CD8-positive, alpha-beta memory T cell (primary cell): ENCODE measurements at regions not wholly inside any gene's neighbourhood (a gene's known extent, or its start where the extent isn't known, plus 50 kb on each side); places are given as distances from the start of the nearest gene placed in this dataset.

Source experiments
- CTCF ChIA-PET: fragments of 350-600 bp; sonication (Branson Sonifier 250); formaldehyde crosslinking; loops from one replicate; lab custom pipeline; 2021; ENCODE audit warnings: antibody characterized with exemption; lab: Charles Lee
- POLR2A ChIA-PET: fragments of 350-600 bp; sonication (Branson Sonifier 250); formaldehyde crosslinking; loops from one replicate; lab custom pipeline; 2021; ENCODE audit warnings: antibody characterized with exemption; lab: Charles Lee
- DNase-seq, 5 donors: peaks; one replicate each; pipeline versions ENCODE4 v3.0.0 to v3.0.0-alpha.2; 2020 to 2022; ENCODE audit warnings: mixed read lengths in 1 of 5
- H3K27ac ChIP-seq: one replicate; pipeline ENCODE4 v1.7.0; 2013; ENCODE audit warnings: low read depth, mild to moderate bottlenecking, low read length, moderate library complexity
- H3K27me3 ChIP-seq: 2 replicates; pipeline ENCODE4 v1.7.0; 2013; ENCODE audit warnings: low read length, mild to moderate bottlenecking; ENCODE audit not compliant: insufficient read depth, poor library complexity, severe bottlenecking
- H3K36me3 ChIP-seq: 2 replicates; pipeline ENCODE4 v1.7.0; 2013; ENCODE audit warnings: mild to moderate bottlenecking, low read length, moderate library complexity; ENCODE audit not compliant: insufficient read depth
- H3K4me1 ChIP-seq: 2 replicates; pipeline ENCODE4 v1.7.0; 2013; ENCODE audit warnings: mild to moderate bottlenecking, low read length, moderate library complexity; ENCODE audit not compliant: insufficient read depth
- H3K4me3 ChIP-seq: 2 replicates; pipeline ENCODE4 v1.7.0; 2013; ENCODE audit warnings: mild to moderate bottlenecking, low read length
- H3K9me3 ChIP-seq: 2 replicates; pipeline ENCODE4 v1.7.0; 2013; ENCODE audit warnings: mild to moderate bottlenecking, low read length
- H3K27ac Mint-ChIP-seq, 8 donors: one replicate each; pipeline ENCODE4 v1.8.0; 2020 to 2021; ENCODE audit warnings: mixed read lengths in 8 of 8, mild to moderate bottlenecking in 6 of 8, inconsistent platforms in 3 of 8, moderate library complexity in 3 of 8
- H3K27me3 Mint-ChIP-seq, 2 donors: one replicate each; pipeline ENCODE4 v1.8.0; 2020 to 2021; ENCODE audit warnings: mixed read lengths in 2 of 2, mild to moderate bottlenecking in 1 of 2, moderate library complexity in 1 of 2
- H3K36me3 Mint-ChIP-seq, 3 donors: one replicate each; pipeline ENCODE4 v1.8.0; 2020 to 2021; ENCODE audit warnings: mixed read lengths in 3 of 3, inconsistent platforms in 1 of 3, mild to moderate bottlenecking in 1 of 3
- H3K4me1 Mint-ChIP-seq, 3 donors: one replicate each; pipeline ENCODE4 v1.8.0; 2020 to 2021; ENCODE audit warnings: mixed read lengths in 3 of 3, inconsistent platforms in 1 of 3, mild to moderate bottlenecking in 1 of 3
- H3K4me3 Mint-ChIP-seq, 7 donors: one replicate each; pipeline ENCODE4 v1.8.0; 2020 to 2021; ENCODE audit warnings: mixed read lengths in 7 of 7, mild to moderate bottlenecking in 6 of 7, moderate library complexity in 4 of 7, inconsistent platforms in 2 of 7
- H3K9me3 Mint-ChIP-seq, 5 donors: one replicate each; pipeline ENCODE4 v1.8.0; 2020 to 2022; ENCODE audit warnings: mixed read lengths in 5 of 5, mild to moderate bottlenecking in 3 of 5, moderate library complexity in 2 of 5, inconsistent platforms in 1 of 5

DNA sequence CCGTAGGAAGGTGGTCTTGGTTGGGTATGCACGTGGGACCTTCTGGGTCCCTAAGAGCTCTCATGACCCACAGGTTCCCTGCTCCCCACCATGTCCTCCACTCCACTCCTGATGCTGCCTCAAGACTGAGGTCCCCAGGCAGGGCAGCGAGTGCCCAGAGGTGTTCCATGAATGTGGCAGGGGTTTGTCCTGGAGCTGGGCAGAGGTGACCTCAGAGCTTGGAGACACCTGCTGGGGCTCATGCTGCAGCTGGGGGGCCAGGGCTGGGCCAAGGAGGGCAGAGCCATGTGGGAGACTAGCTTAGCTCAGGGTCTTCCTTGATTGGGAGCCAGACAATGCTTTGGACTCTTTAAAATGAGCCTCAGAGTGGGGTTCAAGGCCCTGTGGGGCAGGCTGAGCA lies 74.0 kb upstream of the PITX1 start:
- Mint-ChIP-seq H3K36me3 (no peaks in the 10 kb centered on the region), H3K4me3 (no peak overlapping the region), H3K27ac (no peak overlapping the region), H3K27me3 (peaks cover 9 to 13% of the 10 kb centered on the region in 2 donors), H3K4me1 (no peaks in the 10 kb centered on the region), H3K9me3 (no peaks in the 10 kb centered on the region)
- Histone ChIP-seq H3K4me3 (no peak overlapping the region), H3K9me3 (no peaks in the 10 kb centered on the region), H3K4me1 (no peaks in the 10 kb centered on the region), H3K27ac (no peak overlapping the region), H3K27me3 (no peaks in the 10 kb centered on the region), H3K36me3 (no peaks in the 10 kb centered on the region)
- POLR2A ChIA-PET, result no interaction called here
- CTCF ChIA-PET, result no interaction called here
- DNase-seq, result no peak

DNA sequence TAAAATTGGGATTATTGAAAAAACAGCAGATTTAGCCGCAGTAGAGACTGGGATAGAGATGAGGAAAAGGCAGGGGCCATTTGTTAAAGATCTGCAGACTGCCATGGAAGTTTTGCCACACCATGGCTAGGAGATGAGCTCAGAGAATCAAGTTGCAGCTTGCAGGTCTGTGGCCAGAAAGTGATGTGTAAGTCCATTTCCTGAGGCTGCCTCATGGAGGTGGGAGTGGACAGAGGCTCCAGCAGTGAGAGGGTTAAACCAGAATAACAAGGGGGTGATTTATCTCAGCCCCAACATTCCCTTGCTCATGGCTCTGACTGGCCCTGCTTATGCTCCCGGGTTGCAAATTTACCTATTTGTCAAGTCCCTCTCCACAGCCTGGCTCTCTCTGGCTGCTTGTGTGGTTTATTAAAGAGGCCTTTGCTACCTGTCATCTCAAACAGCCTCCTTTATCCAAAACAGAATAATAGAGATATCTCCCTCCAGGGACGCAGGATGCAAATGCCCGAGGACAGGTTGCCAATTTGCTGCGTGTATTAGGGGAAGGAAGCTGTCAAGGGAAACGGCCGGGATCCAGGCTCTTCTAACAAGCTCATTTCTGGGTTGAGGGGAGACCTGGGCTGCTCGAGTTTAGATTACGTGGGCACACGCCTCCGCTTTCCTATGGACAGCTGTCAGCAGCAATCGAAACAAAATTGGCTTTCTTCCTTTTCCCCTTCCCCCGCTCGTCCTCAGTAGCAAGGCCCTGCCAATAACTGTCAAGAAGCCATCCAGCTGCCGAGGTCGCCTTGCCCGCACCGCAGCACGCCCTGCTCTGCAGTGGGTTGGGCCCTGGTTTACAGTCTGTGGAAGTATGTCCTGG lies 72.8 kb upstream of the PITX1 start:
- ChIA-PET CTCF (no interaction called here), POLR2A (no interaction called here)
- Mint-ChIP-seq H3K4me3 (no peak overlapping the region), H3K9me3 (no peaks in the 10 kb centered on the region), H3K27ac (peak overlapping the region in 1 of 8 donors; percentile 64), H3K27me3 (peaks cover 7 to 10% of the 10 kb centered on the region in 2 donors), H3K36me3 (no peaks in the 10 kb centered on the region), H3K4me1 (no peaks in the 10 kb centered on the region)
- Histone ChIP-seq H3K4me3 (no peak overlapping the region), H3K27me3 (no peaks in the 10 kb centered on the region), H3K4me1 (no peaks in the 10 kb centered on the region), H3K9me3 (no peaks in the 10 kb centered on the region), H3K27ac (no peak overlapping the region), H3K36me3 (no peaks in the 10 kb centered on the region)
- no peak for DNase-seq

DNA sequence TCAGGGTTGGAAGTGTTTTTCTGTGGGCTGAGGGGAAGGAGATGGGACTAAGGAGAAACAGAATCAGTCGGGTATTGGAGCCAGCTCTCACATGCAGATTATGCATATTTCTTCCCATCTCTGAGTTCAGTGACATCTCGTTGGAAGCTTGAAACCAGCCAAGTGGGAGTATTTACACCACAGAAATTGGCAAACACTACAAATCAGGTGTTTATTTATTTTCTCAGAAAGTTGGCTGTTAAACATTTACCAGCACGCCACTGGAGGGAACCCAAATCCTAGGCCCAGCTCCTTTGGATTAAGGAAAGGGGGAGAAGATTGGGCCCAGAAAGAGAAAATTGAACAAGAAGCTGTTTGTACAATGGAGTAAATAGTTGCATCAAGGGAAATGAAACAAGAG lies 72.1 kb upstream of the PITX1 start:
- H3K9me3 ChIP-seq, result no peaks in the 10 kb centered on the region
- Mint-ChIP-seq H3K9me3 (no peaks in the 10 kb centered on the region), H3K4me1 (no peaks in the 10 kb centered on the region), H3K27me3 (peaks cover 7 to 10% of the 10 kb centered on the region in 2 donors), H3K4me3 (peak overlapping the region in 1 of 7 donors; percentile 65), H3K27ac (peak overlapping the region in 1 of 8 donors; percentile 64), H3K36me3 (no peaks in the 10 kb centered on the region)
- H3K4me3 ChIP-seq, result no peak overlapping the region
- H3K27me3 ChIP-seq, result no peaks in the 10 kb centered on the region
- no peaks in the 10 kb centered on the region for H3K4me1 ChIP-seq
- DNase-seq, result no peak
- POLR2A ChIA-PET, result no interaction called here
- CTCF ChIA-PET, result no interaction called here
- H3K27ac ChIP-seq, result no peak overlapping the region
- no peaks in the 10 kb centered on the region for H3K36me3 ChIP-seq

DNA sequence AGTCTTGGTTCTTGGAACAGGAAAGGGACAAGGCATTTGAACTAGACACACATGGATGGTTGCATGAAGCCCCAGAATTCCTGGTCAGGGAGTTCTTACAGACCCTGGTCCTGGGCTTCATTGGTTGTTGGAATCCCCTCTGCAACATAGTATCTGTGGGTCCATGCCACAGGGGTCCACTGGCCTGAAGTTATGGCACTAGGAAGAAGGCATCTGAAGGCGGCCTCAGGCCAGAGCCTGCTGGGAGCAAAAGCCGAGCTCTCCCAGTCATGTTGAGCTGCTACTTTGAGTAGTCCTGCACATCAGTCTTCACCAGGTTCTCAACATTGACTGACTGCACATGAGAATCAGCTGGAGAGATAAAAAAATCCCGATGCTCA lies 71.1 kb upstream of the PITX1 start:
- Mint-ChIP-seq H3K4me1 (no peaks in the 10 kb centered on the region), H3K36me3 (no peaks in the 10 kb centered on the region), H3K27ac (no peak overlapping the region), H3K4me3 (no peak overlapping the region), H3K9me3 (no peaks in the 10 kb centered on the region), H3K27me3 (peaks cover 7 to 10% of the 10 kb centered on the region in 2 donors)
- H3K36me3 ChIP-seq, result no peaks in the 10 kb centered on the region
- no peaks in the 10 kb centered on the region for H3K4me1 ChIP-seq
- ChIA-PET CTCF (no interaction called here), POLR2A (no interaction called here)
- H3K4me3 ChIP-seq, result no peak overlapping the region
- no peaks in the 10 kb centered on the region for H3K9me3 ChIP-seq
- H3K27me3 ChIP-seq, result no peaks in the 10 kb centered on the region
- DNase-seq, result no peak
- no peak overlapping the region for H3K27ac ChIP-seq

DNA sequence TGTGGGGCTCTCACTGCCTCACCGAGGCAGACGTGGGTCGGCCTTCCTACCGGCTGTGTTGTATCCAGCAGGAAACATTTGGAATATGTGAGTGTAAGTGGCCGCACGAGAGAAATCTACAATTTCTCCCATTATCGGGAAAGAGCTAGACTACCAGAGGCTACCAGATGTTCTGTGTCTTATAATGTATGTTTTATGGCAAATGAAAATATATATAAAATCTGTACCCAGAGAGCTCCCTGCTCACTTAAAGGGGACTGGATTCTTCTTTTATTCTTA lies 69.5 kb upstream of the PITX1 start:
- Mint-ChIP-seq H3K9me3 (no peaks in the 10 kb centered on the region), H3K4me1 (no peaks in the 10 kb centered on the region), H3K27ac (no peak overlapping the region), H3K4me3 (no peak overlapping the region), H3K36me3 (no peaks in the 10 kb centered on the region), H3K27me3 (peaks cover 4 to 8% of the 10 kb centered on the region in 2 donors)
- H3K36me3 ChIP-seq, result no peaks in the 10 kb centered on the region
- no peak overlapping the region for H3K4me3 ChIP-seq
- ChIA-PET CTCF (no interaction called here), POLR2A (no interaction called here)
- no peaks in the 10 kb centered on the region for H3K4me1 ChIP-seq
- H3K27me3 ChIP-seq, result no peaks in the 10 kb centered on the region
- no peak overlapping the region for H3K27ac ChIP-seq
- DNase-seq, result no peak
- no peaks in the 10 kb centered on the region for H3K9me3 ChIP-seq

DNA sequence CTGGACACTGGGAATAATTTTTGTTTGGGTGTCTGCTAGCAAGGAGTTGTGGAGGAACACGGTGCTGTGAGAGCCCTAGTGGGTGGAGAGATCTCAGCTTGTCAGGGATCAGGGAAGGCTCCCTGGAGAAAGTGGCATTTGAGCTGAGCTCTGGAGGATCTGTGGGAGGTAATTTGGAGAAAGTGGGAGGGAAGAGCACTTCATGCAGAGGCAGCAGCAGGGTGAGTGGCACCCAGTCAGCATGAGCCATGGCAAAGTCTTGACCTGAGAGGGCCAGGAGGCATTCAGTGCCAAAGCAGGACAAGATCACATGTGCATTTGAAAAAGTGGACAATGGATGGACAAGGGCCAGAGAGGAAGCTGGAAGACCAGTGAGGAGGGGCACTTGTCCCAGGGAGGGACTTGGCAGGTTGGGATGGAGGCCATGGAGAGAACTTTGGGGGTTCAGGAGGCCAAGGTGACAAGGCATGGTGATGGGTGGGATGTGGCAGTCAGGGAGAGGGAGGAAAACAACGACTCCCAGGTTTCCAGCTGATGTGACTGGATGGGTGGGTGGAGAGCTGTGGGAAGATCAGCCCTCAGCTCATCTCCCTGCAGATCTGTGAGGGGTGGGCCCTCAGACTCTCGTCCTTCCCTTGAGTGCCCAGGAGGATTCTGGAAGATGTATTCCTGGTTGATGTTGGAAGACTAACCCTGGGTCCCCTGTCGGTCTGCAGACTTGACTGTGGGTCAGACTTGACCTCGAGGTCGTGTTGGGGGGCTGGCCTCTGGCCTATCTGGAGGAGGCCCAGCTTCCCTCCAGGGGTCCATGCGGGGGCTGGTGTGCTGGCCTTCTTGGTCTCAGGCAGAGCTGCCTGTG lies 68.9 kb upstream of the PITX1 start:
- Histone ChIP-seq H3K4me3 (no peak overlapping the region), H3K27ac (no peak overlapping the region), H3K27me3 (no peaks in the 10 kb centered on the region), H3K4me1 (no peaks in the 10 kb centered on the region), H3K36me3 (no peaks in the 10 kb centered on the region), H3K9me3 (no peaks in the 10 kb centered on the region)
- H3K36me3 Mint-ChIP-seq, result no peaks in the 10 kb centered on the region
- no peak overlapping the region for H3K4me3 Mint-ChIP-seq
- H3K27me3 Mint-ChIP-seq, result peaks cover 3 to 8% of the 10 kb centered on the region in 2 donors
- no peaks in the 10 kb centered on the region for H3K4me1 Mint-ChIP-seq
- H3K27ac Mint-ChIP-seq, result no peak overlapping the region
- CTCF ChIA-PET, result interaction anchor here (1.2 kb wide), 1 partner anchor 12 kb away, joined by 3 read pairs; no protein-coding TSS in a partner anchor
- DNase-seq, result no peak
- POLR2A ChIA-PET, result interaction anchor here (0.7 kb wide), 1 partner anchor 11 kb away, joined by 3 read pairs; no protein-coding TSS in a partner anchor
- H3K9me3 Mint-ChIP-seq, result no peaks in the 10 kb centered on the region

DNA sequence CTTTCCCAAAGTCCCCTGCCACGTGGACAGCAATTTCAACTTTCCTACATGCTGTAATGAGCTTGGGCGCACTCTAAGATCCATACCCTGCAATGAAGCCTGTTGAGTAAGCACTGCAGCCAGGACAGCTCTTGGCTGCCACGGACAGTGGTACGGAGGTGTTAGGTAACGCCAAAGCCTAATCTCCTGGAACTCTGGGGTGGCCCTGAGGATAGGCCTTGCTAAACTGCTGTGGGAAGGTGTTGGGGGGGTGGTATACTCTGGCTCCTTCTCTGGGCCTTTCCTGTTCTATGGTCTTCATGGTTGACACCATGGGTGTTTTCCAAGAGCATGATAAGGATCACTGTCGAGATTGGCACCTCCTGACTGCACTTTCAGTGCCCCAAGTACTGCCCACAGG lies 66.4 kb upstream of the PITX1 start:
- Histone ChIP-seq H3K4me3 (no peak overlapping the region), H3K36me3 (no peaks in the 10 kb centered on the region), H3K27ac (no peak overlapping the region), H3K4me1 (no peaks in the 10 kb centered on the region), H3K9me3 (no peaks in the 10 kb centered on the region), H3K27me3 (no peaks in the 10 kb centered on the region)
- no peaks in the 10 kb centered on the region for H3K4me1 Mint-ChIP-seq
- no peak overlapping the region for H3K27ac Mint-ChIP-seq
- ChIA-PET POLR2A (no interaction called here), CTCF (no interaction called here)
- H3K4me3 Mint-ChIP-seq, result no peak overlapping the region
- no peaks in the 10 kb centered on the region for H3K9me3 Mint-ChIP-seq
- DNase-seq, result no peak
- no peaks in the 10 kb centered on the region for H3K36me3 Mint-ChIP-seq
- H3K27me3 Mint-ChIP-seq, result peaks cover 8 to 21% of the 10 kb centered on the region in 2 donors

DNA sequence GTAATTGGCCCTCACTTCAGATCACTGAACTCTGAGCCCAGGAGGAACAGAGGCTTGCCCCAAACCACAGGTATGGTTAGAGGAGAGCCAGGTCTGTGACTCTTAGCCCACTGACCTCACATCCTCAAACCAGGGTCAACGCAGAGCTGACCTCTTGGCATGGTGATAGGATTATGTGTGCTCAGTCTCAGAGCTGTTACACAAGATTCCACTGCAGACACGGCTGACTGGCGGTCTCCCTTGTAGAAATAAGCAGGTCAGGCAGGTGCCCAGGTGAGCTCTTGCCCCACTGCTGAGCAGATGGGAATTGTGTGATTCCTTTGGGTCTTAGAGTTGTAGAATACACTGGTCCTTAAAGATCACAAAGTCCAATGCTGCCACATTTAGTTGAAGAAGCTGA lies 66.0 kb upstream of the PITX1 start:
- Histone ChIP-seq H3K27me3 (no peaks in the 10 kb centered on the region), H3K27ac (no peak overlapping the region), H3K36me3 (no peaks in the 10 kb centered on the region), H3K9me3 (no peaks in the 10 kb centered on the region), H3K4me1 (no peaks in the 10 kb centered on the region), H3K4me3 (no peak overlapping the region)
- H3K4me1 Mint-ChIP-seq, result no peaks in the 10 kb centered on the region
- peaks cover 7 to 22% of the 10 kb centered on the region in 2 donors for H3K27me3 Mint-ChIP-seq
- CTCF ChIA-PET, result no interaction called here
- no peaks in the 10 kb centered on the region for H3K36me3 Mint-ChIP-seq
- POLR2A ChIA-PET, result no interaction called here
- no peak for DNase-seq
- H3K9me3 Mint-ChIP-seq, result no peaks in the 10 kb centered on the region
- H3K27ac Mint-ChIP-seq, result no peak overlapping the region
- H3K4me3 Mint-ChIP-seq, result no peak overlapping the region
